ENCODE measurements at regions not wholly inside any gene's neighbourhood (a gene's known extent, or its start where the extent isn't known, plus 50 kb on each side); places are given as distances from the start of the nearest gene placed in this dataset.

- TF ChIP-seq POLR2A (IDR thresholded peaks at IDR 0.05): no peak
- no peak for TF ChIP-seq POLR2AphosphoS5 (IDR thresholded peaks at IDR 0.05)
- TF ChIP-seq, protein P1, sequence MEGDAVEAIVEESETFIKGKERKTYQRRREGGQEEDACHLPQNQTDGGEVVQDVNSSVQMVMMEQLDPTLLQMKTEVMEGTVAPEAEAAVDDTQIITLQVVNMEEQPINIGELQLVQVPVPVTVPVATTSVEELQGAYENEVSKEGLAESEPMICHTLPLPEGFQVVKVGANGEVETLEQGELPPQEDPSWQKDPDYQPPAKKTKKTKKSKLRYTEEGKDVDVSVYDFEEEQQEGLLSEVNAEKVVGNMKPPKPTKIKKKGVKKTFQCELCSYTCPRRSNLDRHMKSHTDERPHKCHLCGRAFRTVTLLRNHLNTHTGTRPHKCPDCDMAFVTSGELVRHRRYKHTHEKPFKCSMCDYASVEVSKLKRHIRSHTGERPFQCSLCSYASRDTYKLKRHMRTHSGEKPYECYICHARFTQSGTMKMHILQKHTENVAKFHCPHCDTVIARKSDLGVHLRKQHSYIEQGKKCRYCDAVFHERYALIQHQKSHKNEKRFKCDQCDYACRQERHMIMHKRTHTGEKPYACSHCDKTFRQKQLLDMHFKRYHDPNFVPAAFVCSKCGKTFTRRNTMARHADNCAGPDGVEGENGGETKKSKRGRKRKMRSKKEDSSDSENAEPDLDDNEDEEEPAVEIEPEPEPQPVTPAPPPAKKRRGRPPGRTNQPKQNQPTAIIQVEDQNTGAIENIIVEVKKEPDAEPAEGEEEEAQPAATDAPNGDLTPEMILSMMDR (IDR thresholded peaks at IDR 0.05): no peak
Observed at GRCh38 chr5:87536365-87536764, 123.6 kb upstream of the CCNH start.

All from breast epithelium (tissue), 3 donors.